Neuronal stem cell (in vitro differentiated cells): ENCODE measurements at regions not wholly inside any gene's neighbourhood (a gene's known extent, or its start where the extent isn't known, plus 50 kb on each side); places are given as distances from the start of the nearest gene placed in this dataset.
"Not testable (repeated sequence)": the region's sequence is repeated elsewhere in the genome, so short reads cannot be mapped to it uniquely, and the experiment has no call there.

Experiments used
- DNase-seq: peaks from one replicate; pipeline ENCODE4 v3.0.0-alpha.2; 2013; ENCODE audit warnings: low spot score
- H2AFZ ChIP-seq: one replicate; pipeline ENCODE4 v1.6.1; 2013; ENCODE audit warnings: mild to moderate bottlenecking, low read length, inconsistent platforms
- H2AK5ac ChIP-seq: 2 replicates; pipeline ENCODE4 v1.6.1; 2013; ENCODE audit warnings: low read depth, mild to moderate bottlenecking, inconsistent platforms, low read length, moderate library complexity, mixed read lengths
- H2BK120ac ChIP-seq: 2 replicates; pipeline ENCODE4 v1.6.1; 2013; ENCODE audit warnings: low read depth, mild to moderate bottlenecking, inconsistent platforms, low read length, moderate library complexity, mixed read lengths
- H2BK12ac ChIP-seq: one replicate; pipeline ENCODE4 v1.6.1; 2013; ENCODE audit warnings: low read length, inconsistent platforms
- H2BK15ac ChIP-seq: 2 replicates; pipeline ENCODE4 v1.6.1; 2013; ENCODE audit warnings: mild to moderate bottlenecking, low read length, inconsistent platforms, mixed read lengths
- H2BK5ac ChIP-seq: one replicate; pipeline ENCODE4 v1.6.1; 2013; ENCODE audit warnings: inconsistent platforms, mild to moderate bottlenecking, low read length, moderate library complexity
- H3K14ac ChIP-seq: one replicate; pipeline ENCODE4 v1.6.1; 2013; ENCODE audit warnings: low read length, inconsistent platforms
- H3K18ac ChIP-seq: 2 replicates; pipeline ENCODE4 v1.6.1; 2013; ENCODE audit warnings: low read length, inconsistent platforms
- H3K23ac ChIP-seq: 2 replicates; pipeline ENCODE4 v1.6.1; 2013; ENCODE audit warnings: low read depth, mild to moderate bottlenecking, mixed read lengths, low read length, inconsistent platforms; ENCODE audit not compliant: poor library complexity
- H3K27ac ChIP-seq: replicated peaks from 3 replicates; pipeline ENCODE4 v1.5.1; 2013; ENCODE audit warnings: low read length, inconsistent platforms
- H3K27me3 ChIP-seq, 3 experiments: 2 replicates each; pipeline ENCODE4 v1.6.1; 2013; ENCODE audit warnings: low read length in 3 of 3, mild to moderate bottlenecking in 2 of 3, inconsistent platforms in 1 of 3, low read depth in 1 of 3, mixed read lengths in 1 of 3, moderate library complexity in 1 of 3; ENCODE audit not compliant: control insufficient read depth in 3 of 3, insufficient read depth in 3 of 3
- H3K36me3 ChIP-seq, 2 donors: replicated peaks in 1 of 2; 2 replicates each; pipeline ENCODE4 v1.6.1; 2013; ENCODE audit warnings: low read length in 2 of 2; ENCODE audit not compliant: control insufficient read depth in 2 of 2, insufficient read depth in 2 of 2
- H3K4ac ChIP-seq: 2 replicates; pipeline ENCODE4 v1.6.1; 2013; ENCODE audit warnings: inconsistent platforms, mild to moderate bottlenecking, low read length, moderate library complexity
- H3K4me1 ChIP-seq, 2 donors: 1 replicate in 1 of 2; 2 replicates in 1 of 2; pipeline ENCODE4 v1.6.1; 2013; ENCODE audit warnings: low read length in 2 of 2, low read depth in 1 of 2; ENCODE audit not compliant: control insufficient read depth in 2 of 2, insufficient read depth in 1 of 2
- H3K4me2 ChIP-seq: one replicate; pipeline ENCODE4 v1.6.1; 2013; ENCODE audit warnings: mild to moderate bottlenecking, low read length, inconsistent platforms; ENCODE audit not compliant: insufficient read depth, poor library complexity, severe bottlenecking
- H3K4me3 ChIP-seq, 2 donors: 2 replicates each; pipeline ENCODE4 v1.5.1; 2013; ENCODE audit warnings: low read length in 2 of 2, mild to moderate bottlenecking in 2 of 2, inconsistent platforms in 1 of 2, moderate library complexity in 1 of 2
- H3K79me1 ChIP-seq: one replicate; pipeline ENCODE4 v1.6.1; 2013; ENCODE audit warnings: low read depth, mild to moderate bottlenecking, inconsistent platforms, low read length, moderate library complexity
- H3K9ac ChIP-seq: one replicate; pipeline ENCODE4 v1.6.1; 2013; ENCODE audit warnings: mild to moderate bottlenecking, low read depth, low read length, inconsistent platforms; ENCODE audit not compliant: poor library complexity
- H3K9me3 ChIP-seq, 2 donors: replicated peaks in 1 of 2; 2 replicates each; pipeline versions ENCODE3 to v1.6.1; 2013; ENCODE audit warnings: low read length in 2 of 2, mild to moderate bottlenecking in 2 of 2, inconsistent platforms in 1 of 2, low read depth in 1 of 2, mixed read lengths in 1 of 2, moderate library complexity in 1 of 2; ENCODE audit not compliant: control insufficient read depth in 2 of 2, insufficient read depth in 1 of 2
- H4K8ac ChIP-seq: one replicate; pipeline ENCODE4 v1.6.1; 2013; ENCODE audit warnings: low read depth, mild to moderate bottlenecking, inconsistent platforms, low read length, moderate library complexity
- H4K91ac ChIP-seq: one replicate; pipeline ENCODE4 v1.6.1; 2013; ENCODE audit warnings: low read length, low read depth, mild to moderate bottlenecking, inconsistent platforms; ENCODE audit not compliant: poor library complexity
- WGBS, 2 donors: extraction: QIAGEN DNeasy Blood & Tissue Kit; methylation state at CpG; one replicate each; pipeline ENCODE4 v1.1.7; 2013; ENCODE audit warnings: missing lambda C conversion rate in 2 of 2, mixed read lengths in 1 of 2; ENCODE audit not compliant: insufficient read length in 2 of 2, insufficient replicate concordance in 1 of 2; ENCODE audit errors: extremely low coverage in 2 of 2; 5-methylcytosine and 5-hydroxymethylcytosine counted together

DNA sequence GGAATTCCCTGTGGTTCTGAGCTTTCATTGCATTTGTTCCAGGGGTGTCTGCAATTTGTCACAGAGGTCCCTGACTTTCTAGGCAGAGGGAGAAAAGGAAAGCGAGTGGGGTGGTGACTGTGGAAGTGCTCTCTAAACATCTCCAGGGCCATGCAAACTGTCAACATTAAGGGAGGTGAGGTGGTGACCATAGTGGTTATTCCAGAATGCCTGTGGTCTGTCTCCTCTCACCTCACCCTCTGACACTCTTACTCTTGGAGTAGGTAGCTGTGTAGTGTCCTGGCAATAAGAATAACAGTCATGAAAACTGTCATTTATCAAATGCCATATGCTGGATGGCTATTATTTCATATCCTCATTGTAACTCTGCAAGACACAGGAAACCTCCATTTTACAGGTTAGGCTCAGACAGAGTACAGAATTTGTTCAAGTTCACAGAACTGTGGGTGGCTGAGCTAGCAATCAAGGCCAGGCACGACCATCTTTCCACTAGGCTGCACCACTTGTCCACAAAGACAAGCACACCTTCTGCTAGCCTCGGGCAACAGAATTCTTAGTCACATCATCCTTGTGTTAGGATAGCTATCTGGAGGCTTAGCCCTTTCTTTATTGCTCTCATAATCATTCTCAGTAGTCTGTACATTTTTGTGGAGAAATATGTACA lies 179.4 kb downstream of the CD47 start:
- no peak overlapping the region for H3K4me2 ChIP-seq
- no peak overlapping the region for H3K9ac ChIP-seq
- no peak overlapping the region for H3K4ac ChIP-seq
- H2BK120ac ChIP-seq = no peak overlapping the region
- H2BK5ac ChIP-seq = no peak overlapping the region
- no peak overlapping the region for H4K91ac ChIP-seq
- no peak overlapping the region for H2AK5ac ChIP-seq
- no CpG with 5 or more reads among the region's 3 CpGs for WGBS, 2 donors
- H3K18ac ChIP-seq = no peak overlapping the region
- no peak for DNase-seq
- no peak overlapping the region for H2BK12ac ChIP-seq
- no peaks in the 10 kb centered on the region for H3K79me1 ChIP-seq
- no peak overlapping the region for H4K8ac ChIP-seq
- H3K4me1 ChIP-seq = peaks cover 0 to 5% of the 10 kb centered on the region in 2 donors
- H2AFZ ChIP-seq = no peak overlapping the region
- no peak overlapping the region for H3K4me3 ChIP-seq
- no peak overlapping the region for H3K14ac ChIP-seq
- no peaks in the 10 kb centered on the region for H3K9me3 ChIP-seq
- H3K36me3 ChIP-seq = no peaks in the 10 kb centered on the region
- no peak overlapping the region for H2BK15ac ChIP-seq
- no peaks in the 10 kb centered on the region for H3K27me3 ChIP-seq
- H3K23ac ChIP-seq = no peak overlapping the region
- H3K27ac ChIP-seq = no peak overlapping the region

- Histone ChIP-seq H3K23ac (no peak overlapping the region), H4K8ac (no peak overlapping the region), H3K9me3 (no peaks in the 10 kb centered on the region), H2BK120ac (no peak overlapping the region), H3K36me3 (no peaks in the 10 kb centered on the region), H4K91ac (no peak overlapping the region), H3K4me3 (no peak overlapping the region), H2AFZ (no peak overlapping the region), H3K4ac (no peak overlapping the region), H3K27ac (no peak overlapping the region), H2BK15ac (no peak overlapping the region), H3K14ac (no peak overlapping the region), H3K4me1 (peaks cover 0 to 5% of the 10 kb centered on the region in 2 donors), H3K18ac (no peak overlapping the region), H3K4me2 (no peak overlapping the region), H2BK5ac (no peak overlapping the region), H3K9ac (no peak overlapping the region), H3K79me1 (no peaks in the 10 kb centered on the region), H2BK12ac (no peak overlapping the region), H2AK5ac (no peak overlapping the region), H3K27me3 (no peaks in the 10 kb centered on the region)
- no peak for DNase-seq
- WGBS, 2 donors = no CpG with 5 or more reads among the region's 4 CpGs
Measured at GRCh38 chr3:107910713-107911259, 180.0 kb downstream of the CD47 start.

DNA sequence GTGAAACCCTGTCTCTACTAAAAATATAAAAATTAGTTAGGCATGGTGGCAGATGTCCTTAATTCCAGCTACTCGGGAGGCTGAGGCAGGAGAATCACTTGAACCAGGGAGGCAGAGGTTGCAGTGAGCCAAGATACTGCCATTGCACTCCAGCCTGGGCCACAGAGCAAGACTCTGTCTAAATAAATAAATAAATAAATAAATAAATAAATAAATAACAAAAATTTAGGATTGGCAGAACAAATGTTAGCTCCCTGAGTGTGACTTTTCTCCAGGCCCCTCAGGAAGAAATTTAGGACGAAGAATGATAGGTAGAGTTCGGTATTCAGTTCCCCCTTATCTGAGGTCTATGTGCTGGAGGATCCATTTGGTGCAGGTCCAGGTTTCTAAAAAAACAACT lies 181.2 kb downstream of the CD47 start:
- not testable (repeated sequence) for H3K27me3 ChIP-seq, H2BK15ac ChIP-seq, H4K91ac ChIP-seq, H3K4ac ChIP-seq, H3K18ac ChIP-seq, H3K4me1 ChIP-seq, H2BK120ac ChIP-seq, H3K27ac ChIP-seq, H2AK5ac ChIP-seq, DNase-seq, H2BK12ac ChIP-seq, H3K4me3 ChIP-seq, H3K9me3 ChIP-seq, H3K23ac ChIP-seq, H3K14ac ChIP-seq, H4K8ac ChIP-seq, H2BK5ac ChIP-seq, H3K79me1 ChIP-seq, H3K36me3 ChIP-seq, H2AFZ ChIP-seq, H3K4me2 ChIP-seq, H3K9ac ChIP-seq
- WGBS, 2 donors = no CpG with 5 or more reads among the region's 3 CpGs

- Histone ChIP-seq H3K9ac (no peak overlapping the region), H2BK15ac (no peak overlapping the region), H3K27me3 (no peaks in the 10 kb centered on the region), H2BK5ac (no peak overlapping the region), H3K79me1 (no peaks in the 10 kb centered on the region), H3K36me3 (no peaks in the 10 kb centered on the region), H2BK120ac (no peak overlapping the region), H3K14ac (no peak overlapping the region), H3K27ac (no peak overlapping the region), H3K18ac (no peak overlapping the region), H4K91ac (no peak overlapping the region), H3K4ac (no peak overlapping the region), H3K4me1 (no peaks in the 10 kb centered on the region), H2AFZ (no peak overlapping the region), H3K4me3 (no peak overlapping the region), H4K8ac (no peak overlapping the region), H3K4me2 (no peak overlapping the region), H3K23ac (no peak overlapping the region), H2AK5ac (no peak overlapping the region), H2BK12ac (no peak overlapping the region), H3K9me3 (peaks cover 0 to 5% of the 10 kb centered on the region in 2 donors)
- no peak for DNase-seq
Measured at GRCh38 chr3:107907996-107908395, 182.8 kb downstream of the CD47 start.
